ENCODE measurements at regions not wholly inside any gene's neighbourhood (a gene's known extent, or its start where the extent isn't known, plus 50 kb on each side); places are given as distances from the start of the nearest gene placed in this dataset.

- no peak for TF ChIP-seq ZNF687 (IDR thresholded peaks at IDR 0.05)
- TF ChIP-seq NR2C2 (IDR thresholded peaks at IDR 0.05; ENCODE audit: borderline replicate concordance, control insufficient read depth, insufficient read length, low read depth), result no peak
- peak; percentile 45 to 54; a peak in 3 of 4 replicates for TF ChIP-seq IKZF2 (IDR thresholded peaks at IDR 0.05)
- no peak for TF ChIP-seq RELA (IDR thresholded peaks at IDR 0.05; ENCODE audit: borderline replicate concordance, partially characterized antibody)
- TF ChIP-seq REST (IDR thresholded peaks at IDR 0.05; ENCODE audit: low read depth, low read length), result no peak
- TF ChIP-seq HDAC6 (IDR thresholded peaks at IDR 0.05; ENCODE audit: unreplicated experiment), result no peak
- no peak for TF ChIP-seq NFYA (IDR thresholded peaks at IDR 0.05; ENCODE audit: borderline replicate concordance, low read depth, low read length)
- no peak for TF ChIP-seq PAX8 (IDR thresholded peaks at IDR 0.05)
- TF ChIP-seq SRF (IDR thresholded peaks at IDR 0.05; ENCODE audit: low read depth in 2 of 2, low read length in 2 of 2), result no peak
- TF ChIP-seq BACH1 (IDR thresholded peaks at IDR 0.05; ENCODE audit: borderline replicate concordance), result no peak
- TF ChIP-seq HDGF (IDR thresholded peaks at IDR 0.05), result no peak
- TF ChIP-seq MYC (IDR thresholded peaks at IDR 0.05; ENCODE audit: insufficient read depth, insufficient read length, insufficient replicate concordance, low read length, severe bottlenecking), result no peak
- peak; percentile 86; the same call in 1 of the 2 replicates for TF ChIP-seq IRF4 (IDR thresholded peaks at IDR 0.05; ENCODE audit: low read depth, low read length)
- no peak for TF ChIP-seq NRF1 (conservative IDR thresholded peaks at IDR 0.05; ENCODE audit: low read depth, low read length)
- TF ChIP-seq, protein P1, sequence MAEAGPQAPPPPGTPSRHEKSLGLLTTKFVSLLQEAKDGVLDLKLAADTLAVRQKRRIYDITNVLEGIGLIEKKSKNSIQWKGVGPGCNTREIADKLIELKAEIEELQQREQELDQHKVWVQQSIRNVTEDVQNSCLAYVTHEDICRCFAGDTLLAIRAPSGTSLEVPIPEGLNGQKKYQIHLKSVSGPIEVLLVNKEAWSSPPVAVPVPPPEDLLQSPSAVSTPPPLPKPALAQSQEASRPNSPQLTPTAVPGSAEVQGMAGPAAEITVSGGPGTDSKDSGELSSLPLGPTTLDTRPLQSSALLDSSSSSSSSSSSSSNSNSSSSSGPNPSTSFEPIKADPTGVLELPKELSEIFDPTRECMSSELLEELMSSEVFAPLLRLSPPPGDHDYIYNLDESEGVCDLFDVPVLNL (IDR thresholded peaks at IDR 0.05; ENCODE audit: low read depth, low read length), result no peak
- TF ChIP-seq ZSCAN29 (IDR thresholded peaks at IDR 0.05), result no peak
- TF ChIP-seq, protein P2, sequence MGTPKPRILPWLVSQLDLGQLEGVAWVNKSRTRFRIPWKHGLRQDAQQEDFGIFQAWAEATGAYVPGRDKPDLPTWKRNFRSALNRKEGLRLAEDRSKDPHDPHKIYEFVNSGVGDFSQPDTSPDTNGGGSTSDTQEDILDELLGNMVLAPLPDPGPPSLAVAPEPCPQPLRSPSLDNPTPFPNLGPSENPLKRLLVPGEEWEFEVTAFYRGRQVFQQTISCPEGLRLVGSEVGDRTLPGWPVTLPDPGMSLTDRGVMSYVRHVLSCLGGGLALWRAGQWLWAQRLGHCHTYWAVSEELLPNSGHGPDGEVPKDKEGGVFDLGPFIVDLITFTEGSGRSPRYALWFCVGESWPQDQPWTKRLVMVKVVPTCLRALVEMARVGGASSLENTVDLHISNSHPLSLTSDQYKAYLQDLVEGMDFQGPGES (IDR thresholded peaks at IDR 0.05), result no peak
- no peak for TF ChIP-seq MYB (IDR thresholded peaks at IDR 0.05; ENCODE audit: borderline replicate concordance, low read depth, low read length)
- no peak for TF ChIP-seq TARDBP (IDR thresholded peaks at IDR 0.05; ENCODE audit: borderline replicate concordance)
- TF ChIP-seq RCOR1 (conservative IDR thresholded peaks at IDR 0.05; ENCODE audit: low read depth, low read length), result no peak
- TF ChIP-seq CHD4 (IDR thresholded peaks at IDR 0.05), result no peak
- peak; percentile 77; the same call in 1 of the 2 replicates for TF ChIP-seq MTA3 (IDR thresholded peaks at IDR 0.05; ENCODE audit: borderline replicate concordance, low read length)
- TF ChIP-seq RUNX3 (IDR thresholded peaks at IDR 0.05; ENCODE audit: low read length), result peak; percentile 86
These were observed 115.1 kb upstream of the PCDH18 start (continued) for GRCh38 chr4:137647375-137647774.

Data from GM12878 (cell line).